Right lobe of liver (tissue), 6 donors: ENCODE measurements at regions not wholly inside any gene's neighbourhood (a gene's known extent, or its start where the extent isn't known, plus 50 kb on each side); places are given as distances from the start of the nearest gene placed in this dataset.

Source experiments
- ATAC-seq, 4 donors: fragments of 200-7000 bp; cut with Tn5 transposase; one replicate each; pipeline ENCODE4 v1.9.1; 2020; ENCODE audit warnings: mild to moderate bottlenecking in 4 of 4, moderate library complexity in 4 of 4
- DNase-seq, 3 donors: peaks; one replicate each; pipeline ENCODE4 v3.0.0-alpha.2; 2020
- H3K27ac ChIP-seq, 3 donors: fragments of 200-600 bp; one replicate each; pipeline ENCODE4 v1.8.0; 2022
- H3K27me3 ChIP-seq, 2 donors: fragments of 200-600 bp; one replicate each; pipeline ENCODE4 v1.8.0; 2022
- H3K36me3 ChIP-seq, 4 donors: fragments of 200-600 bp; sonication (generic) in 1 of 4; one replicate each; pipeline versions ENCODE4 v1.5.1 to v1.8.0; 2017 to 2022; ENCODE audit warnings: control low read depth in 1 of 4
- H3K4me1 ChIP-seq, 4 donors: fragments of 200-600 bp; sonication (generic) in 1 of 4; one replicate each; pipeline versions ENCODE4 v1.5.1 to v1.8.0; 2017 to 2022; ENCODE audit warnings: control low read depth in 1 of 4
- H3K4me3 ChIP-seq, 3 donors: fragments of 200-600 bp; one replicate each; pipeline ENCODE4 v1.8.0; 2022
- H3K9me3 ChIP-seq, 4 donors: fragments of 200-600 bp; sonication (generic) in 1 of 4; one replicate each; pipeline versions ENCODE4 v1.5.1 to v1.8.0; 2017 to 2022; ENCODE audit warnings: control low read depth in 1 of 4
- CTCF ChIP-seq, 4 donors: fragments of 200-600 bp in 3 of 4; fragments of 450-650 bp in 1 of 4; IDR thresholded peaks; one replicate each; pipeline versions ENCODE4 v1.5.1 to v1.8.0; 2016 to 2022; ENCODE audit warnings: antibody characterized with exemption in 4 of 4, mild to moderate bottlenecking in 2 of 4
- POLR2A ChIP-seq: fragments of 450-650 bp; IDR thresholded peaks from one replicate; pipeline ENCODE4 v1.6.1; 2017; ENCODE audit warnings: antibody characterized with exemption, mild to moderate bottlenecking
- WGBS: methylation state at CpG from one replicate; pipeline ENCODE4 v1.1.6; 2018; ENCODE audit warnings: low coverage, low lambda C conversion rate; ENCODE audit not compliant: insufficient coverage; ENCODE audit errors: missing lambda C conversion rate; 5-methylcytosine and 5-hydroxymethylcytosine counted together
- intact Hi-C, 2 donors: fragments of 100-400 bp; cut with DNase I; formaldehyde crosslinking; loops; one replicate each; pipeline versions ENCODE4 v1.11.2 to v1.14.1; 2022
- donor health status: DM: no; HTN: yes; CAD: no.
- donor health status: DM: no; HTN: no; CAD: no.
- donor health status: DM: no; HTN: no; CAD: no.
- donor health status: DM: no; HTN: yes; CAD: no.
- donor health status: DM: no; HTN: yes; CAD: no.

DNA sequence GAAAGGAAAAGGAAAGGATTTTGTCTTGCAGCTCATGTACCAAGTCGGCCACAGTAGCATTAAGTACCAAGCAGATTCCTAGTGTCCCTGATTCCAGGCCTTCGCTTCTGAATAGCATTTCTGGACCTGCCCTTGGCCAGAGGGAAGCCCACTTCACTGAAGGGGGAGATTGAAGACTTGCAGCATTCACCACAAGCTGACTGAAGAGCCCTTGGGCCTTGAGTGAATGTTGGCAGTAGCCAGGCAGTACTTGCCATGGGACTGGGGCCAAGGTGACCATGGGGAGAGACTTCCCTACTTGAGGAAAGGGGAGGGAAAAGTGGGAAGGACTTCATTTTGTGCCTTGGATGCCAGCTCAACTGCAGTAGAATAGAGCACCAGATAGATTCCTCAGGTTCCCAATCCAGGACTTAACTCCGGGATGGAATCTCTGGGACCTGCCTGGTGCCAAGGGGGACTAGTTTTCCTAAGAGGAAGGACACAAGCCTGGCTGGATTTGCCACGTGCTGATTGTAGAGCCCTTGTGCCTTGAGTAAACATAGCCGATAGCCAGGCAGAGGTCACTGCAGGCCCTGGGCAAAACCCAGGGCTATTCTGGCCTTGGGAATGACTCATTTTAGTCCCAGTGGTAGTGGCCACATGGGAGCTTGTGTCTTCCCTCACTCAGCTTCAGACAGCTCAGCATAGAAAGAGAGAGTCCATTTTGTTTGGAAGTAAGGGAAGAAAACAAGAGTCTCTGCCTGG is 141.7 kb upstream of the KCND2 start:
- Histone ChIP-seq H3K36me3 (no peaks in the 10 kb centered on the region), H3K9me3 (no peaks in the 10 kb centered on the region), H3K27ac (no peak overlapping the region), H3K4me1 (no peaks in the 10 kb centered on the region), H3K27me3 (no peaks in the 10 kb centered on the region), H3K4me3 (no peak overlapping the region)
- DNase-seq (no peak), ATAC-seq (peak in 1 of 4 donors; percentile 30)
- TF ChIP-seq CTCF (IDR thresholded peaks at IDR 0.05) (no peak), POLR2A (no peak)
- intact Hi-C loops = no loop called here
- WGBS = 46% methylated on average over 3 of the region's 5 CpGs

- intact Hi-C loops = no loop called here
- peak in 2 of 4 donors; percentile 61 to 72 for ATAC-seq
- H3K36me3 ChIP-seq = no peaks in the 10 kb centered on the region
- no peak for DNase-seq
- H3K4me3 ChIP-seq = no peak overlapping the region
- no peaks in the 10 kb centered on the region for H3K27me3 ChIP-seq
- H3K9me3 ChIP-seq = no peaks in the 10 kb centered on the region
- TF ChIP-seq POLR2A = no peak
- TF ChIP-seq CTCF (IDR thresholded peaks at IDR 0.05) = no peak
- H3K4me1 ChIP-seq = peaks cover 0 to 5% (median 0%) of the 10 kb centered on the region in 4 donors
- WGBS = 50% methylated on average over 1 of the region's 1 CpG
- H3K27ac ChIP-seq = no peak overlapping the region
Measured at GRCh38 chr7:120138497-120138896, 134.5 kb upstream of the KCND2 start.

- 0% methylated on average over 1 of the region's 1 CpG for WGBS
- no peak for DNase-seq
- intact Hi-C loops = no loop called here
- no peak overlapping the region for H3K27ac ChIP-seq
- no peaks in the 10 kb centered on the region for H3K9me3 ChIP-seq
- no peaks in the 10 kb centered on the region for H3K36me3 ChIP-seq
- H3K27me3 ChIP-seq = no peaks in the 10 kb centered on the region
- no peak overlapping the region for H3K4me3 ChIP-seq
- TF ChIP-seq POLR2A = no peak
- TF ChIP-seq CTCF (IDR thresholded peaks at IDR 0.05) = no peak
- no peaks in the 10 kb centered on the region for H3K4me1 ChIP-seq
- no peak for ATAC-seq
Measured at GRCh38 chr7:120156476-120156875, 116.5 kb upstream of the KCND2 start.

DNA sequence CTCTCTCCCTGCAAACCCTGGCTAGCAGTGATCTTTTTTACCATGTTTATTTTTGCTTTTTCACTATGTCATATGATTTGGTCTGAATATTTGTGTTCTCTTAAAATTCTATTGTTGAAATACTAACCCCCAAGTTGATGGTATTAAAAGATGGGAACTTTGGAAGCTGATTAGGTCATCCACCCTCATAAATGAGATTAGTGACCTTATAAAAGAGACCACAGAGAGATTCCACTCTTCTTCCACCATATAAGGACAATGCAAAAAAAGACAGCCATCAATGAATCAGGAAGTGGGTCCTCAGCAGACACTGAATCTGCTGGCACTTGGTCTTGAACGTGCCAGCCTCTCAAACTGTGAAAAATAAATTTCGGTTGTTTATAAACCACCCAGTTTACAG is 112.8 kb upstream of the KCND2 start:
- no peaks in the 10 kb centered on the region for H3K4me1 ChIP-seq
- H3K27me3 ChIP-seq = no peaks in the 10 kb centered on the region
- no peak overlapping the region for H3K27ac ChIP-seq
- no peak overlapping the region for H3K4me3 ChIP-seq
- DNase-seq = no peak
- no peak for ATAC-seq
- WGBS = 36% methylated on average over 2 of the region's 2 CpGs
- TF ChIP-seq CTCF (IDR thresholded peaks at IDR 0.05) = no peak
- TF ChIP-seq POLR2A = no peak
- no peaks in the 10 kb centered on the region for H3K36me3 ChIP-seq
- intact Hi-C loops = no loop called here
- no peaks in the 10 kb centered on the region for H3K9me3 ChIP-seq
